ENCODE measurements at regions not wholly inside any gene's neighbourhood (a gene's known extent, or its start where the extent isn't known, plus 50 kb on each side); places are given as distances from the start of the nearest gene placed in this dataset.

- DNase-seq, result no peak
Measured at GRCh38 chr10:1968257-1969033, 231.1 kb upstream of the ADARB2 start.

GRCh38 chr10:1966712-1967376 lies 229.5 kb upstream of the ADARB2 start:
- no peak for DNase-seq

DNA sequence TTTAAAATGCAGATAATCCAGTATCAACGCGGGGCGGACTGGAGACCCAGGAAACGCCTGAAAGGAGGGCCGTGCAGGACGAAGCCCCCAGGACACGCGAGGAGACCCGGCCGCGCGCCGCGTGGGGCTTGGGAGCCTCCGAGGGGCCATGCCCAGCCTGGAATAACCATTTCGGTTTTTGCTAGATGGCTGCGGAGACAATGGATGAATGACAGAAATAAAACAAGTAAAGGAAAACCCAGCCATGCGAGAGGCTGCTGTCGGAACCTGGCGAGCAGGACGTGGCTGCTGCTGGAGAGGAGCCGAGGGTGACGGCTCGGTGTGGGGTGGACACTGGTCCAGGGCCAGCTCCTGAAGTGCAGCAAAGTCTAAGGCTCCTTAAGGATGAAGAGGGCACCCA lies 227.2 kb upstream of the ADARB2 start:
- DNase-seq, result no peak

DNA sequence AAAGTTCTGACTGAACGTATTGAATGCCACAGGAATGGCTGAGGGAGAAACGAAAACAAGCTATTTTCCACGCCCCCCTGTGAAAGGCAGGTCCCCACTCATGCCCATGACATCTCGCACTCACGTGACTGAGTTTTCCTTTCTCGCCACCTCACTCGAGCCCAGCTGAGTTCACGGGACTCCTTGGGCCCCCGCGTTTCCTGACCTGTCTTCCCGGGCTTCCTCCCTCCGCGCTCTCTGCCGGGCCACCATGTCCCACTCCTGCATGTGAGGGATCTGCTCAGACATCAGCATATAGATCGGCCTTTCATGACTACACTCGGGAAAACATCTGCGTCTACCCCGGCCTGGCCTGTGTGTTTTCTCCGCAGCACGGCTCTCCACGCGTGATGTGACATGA lies 226.0 kb upstream of the ADARB2 start:
- DNase-seq, result no peak

DNA sequence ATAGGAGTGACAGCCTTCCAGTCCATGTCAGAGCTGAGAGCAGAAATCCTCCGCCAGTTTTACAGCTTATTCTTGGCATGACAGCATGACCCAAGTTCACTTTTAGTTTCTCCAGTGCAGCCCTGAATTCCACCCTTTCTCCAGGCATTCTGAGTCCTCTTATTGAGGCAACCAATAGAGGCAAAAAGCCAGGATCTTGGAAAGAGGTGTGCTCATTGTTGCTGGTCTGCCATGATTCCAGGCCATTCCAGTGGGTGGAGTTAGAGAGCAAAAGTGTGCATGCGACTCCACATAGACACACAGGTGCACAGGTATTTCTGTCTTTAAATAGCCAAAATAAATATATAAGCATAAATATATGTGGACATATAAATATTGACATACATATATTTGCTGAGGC lies 224.7 kb upstream of the ADARB2 start:
- no peak for DNase-seq

- no peak for DNase-seq
Measured at GRCh38 chr10:1960982-1961381, 223.7 kb upstream of the ADARB2 start.

GRCh38 chr10:1957057-1957456 lies 219.7 kb upstream of the ADARB2 start:
- no peak for DNase-seq

DNA sequence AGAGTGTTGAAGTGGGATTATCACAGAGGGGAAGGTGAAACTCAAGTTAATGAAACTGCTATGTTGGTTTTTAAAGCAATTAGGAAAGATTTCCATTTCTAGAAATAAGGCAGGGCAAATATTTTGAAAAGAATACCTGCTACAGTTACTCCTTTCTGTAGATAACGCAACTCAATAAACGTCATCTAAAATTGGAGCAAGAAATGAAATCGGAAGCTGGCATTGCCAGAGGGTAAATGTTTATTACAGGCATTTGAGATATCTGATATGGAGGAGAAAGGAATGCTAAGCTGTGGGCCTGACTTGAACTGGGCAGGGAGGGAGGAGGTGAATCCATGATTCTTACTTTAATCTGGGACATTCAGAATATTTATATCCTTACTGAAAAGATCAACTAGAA lies 217.0 kb upstream of the ADARB2 start:
- no peak for DNase-seq

DNA sequence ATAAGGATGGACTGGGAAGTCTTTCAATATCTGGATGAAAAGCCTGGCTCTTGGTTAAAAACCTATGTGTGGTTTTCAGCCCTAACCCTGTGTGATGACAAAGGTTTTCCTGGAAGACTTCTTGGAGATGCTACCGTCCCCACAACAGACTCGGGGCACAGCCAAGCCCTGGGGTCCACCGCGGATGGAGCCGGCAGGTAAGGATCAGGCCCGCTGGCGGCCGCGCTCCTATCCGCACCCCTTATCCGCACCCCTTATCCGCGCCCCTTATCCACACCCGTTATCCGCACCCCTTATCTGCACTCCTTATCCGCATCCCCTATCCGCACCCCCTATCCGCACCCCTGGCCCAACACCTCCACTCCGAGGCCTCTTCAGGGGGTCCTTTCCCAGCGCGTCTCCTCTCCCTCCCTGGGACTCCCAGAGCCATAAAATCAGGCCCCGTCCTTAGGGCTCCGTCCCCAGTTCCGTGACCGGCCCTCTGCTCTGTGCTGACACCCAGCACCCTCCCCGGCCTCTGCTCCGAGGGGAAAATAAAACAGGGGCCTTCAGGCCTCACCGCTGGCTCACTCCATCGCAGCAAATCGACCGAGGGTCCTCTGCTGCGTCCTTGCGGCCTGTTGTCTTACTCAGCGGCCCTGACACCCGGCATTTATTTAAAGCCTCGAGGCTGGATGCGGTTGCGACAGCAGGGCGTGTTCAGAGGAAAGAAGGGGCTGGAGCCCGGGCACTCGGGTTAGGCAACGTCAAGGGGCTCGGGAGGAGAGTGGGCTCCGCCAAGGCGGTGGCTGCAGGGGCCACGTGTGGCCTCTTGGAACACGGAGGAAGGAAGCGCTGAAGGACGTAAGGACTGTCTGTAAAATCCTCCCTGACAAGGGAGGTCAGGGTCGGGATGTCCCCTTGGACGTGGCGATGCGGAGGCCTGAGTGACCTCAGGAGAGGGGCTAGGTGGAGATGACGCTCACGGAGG lies 215.1 kb upstream of the ADARB2 start:
- no peak for DNase-seq

DNA sequence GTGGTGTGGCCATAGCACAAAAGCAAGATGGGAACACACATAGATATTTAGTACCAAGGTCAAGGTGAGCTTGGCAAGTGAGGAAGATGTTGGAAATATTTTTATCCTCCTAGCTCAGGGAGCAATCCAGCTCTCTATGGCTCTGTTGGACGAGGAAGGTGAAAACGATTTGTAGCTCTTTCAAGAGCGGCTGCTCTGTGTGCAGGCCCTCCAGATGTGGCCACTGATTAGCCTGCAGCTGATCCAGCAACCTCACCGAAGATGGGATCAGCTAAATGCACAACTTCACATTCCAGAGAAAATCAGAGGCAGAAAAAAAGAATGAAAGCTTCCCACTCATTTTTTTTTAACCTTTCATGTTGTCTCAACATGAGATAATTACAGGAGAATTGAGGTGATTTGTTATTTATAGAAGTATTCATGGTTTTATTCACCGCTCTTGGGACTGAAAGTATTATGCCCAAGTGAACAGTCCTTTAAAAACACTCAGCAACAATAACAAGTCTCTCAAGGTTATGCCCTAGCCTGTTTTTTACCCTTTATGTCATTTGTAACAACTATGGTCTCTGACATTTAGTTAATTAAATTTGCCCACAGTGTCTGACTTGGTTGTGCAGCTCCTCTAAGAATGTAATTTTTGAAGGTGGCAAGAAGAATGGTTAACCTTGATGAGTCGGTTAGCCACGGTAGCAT lies 213.6 kb upstream of the ADARB2 start:
- no peak for DNase-seq

- DNase-seq, result no peak
Measured at GRCh38 chr10:1947464-1948003, 210.2 kb upstream of the ADARB2 start.

DNA sequence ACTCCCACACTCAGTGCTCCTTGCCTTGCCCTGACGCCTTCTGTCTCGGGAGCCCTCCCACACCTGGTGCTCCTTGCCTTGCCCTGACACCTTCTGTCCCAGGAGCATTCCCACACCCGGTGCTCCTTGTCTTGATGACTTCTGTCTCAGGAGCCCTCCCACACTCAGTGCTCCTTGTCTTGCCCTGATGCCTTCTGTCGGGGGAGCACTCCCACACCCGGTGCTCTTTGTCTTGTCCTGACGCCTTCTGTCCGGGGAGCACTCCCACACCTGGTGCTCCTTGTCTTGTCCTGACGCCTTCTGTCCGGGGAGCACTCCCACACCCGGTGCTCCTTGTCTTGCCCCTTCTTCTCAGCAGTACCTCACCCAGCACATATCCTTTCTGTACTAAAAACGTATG lies 207.2 kb upstream of the ADARB2 start:
- DNase-seq, result no peak

DNA sequence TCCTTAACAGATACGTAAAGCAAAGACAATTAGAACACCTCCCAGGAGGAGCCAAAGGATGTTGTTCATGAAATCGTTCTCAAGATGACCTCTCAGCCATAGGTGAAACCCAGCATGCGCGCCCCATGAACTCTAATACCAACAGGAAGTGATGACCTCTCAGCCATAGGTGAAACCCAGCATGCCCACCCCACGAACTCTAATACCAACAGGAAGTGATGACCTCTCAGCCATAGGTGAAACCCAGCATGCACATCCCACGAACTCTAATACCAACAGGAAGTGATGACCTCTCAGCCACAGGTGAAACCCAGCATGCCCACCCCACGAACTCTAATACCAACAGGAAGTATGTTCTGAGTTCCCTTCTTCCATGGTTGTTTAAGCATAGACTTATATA lies 205.2 kb upstream of the ADARB2 start:
- no peak for DNase-seq

- DNase-seq, result peak; percentile 7 to 64
Measured at GRCh38 chr10:1939016-1939415, 201.7 kb upstream of the ADARB2 start.

DNA sequence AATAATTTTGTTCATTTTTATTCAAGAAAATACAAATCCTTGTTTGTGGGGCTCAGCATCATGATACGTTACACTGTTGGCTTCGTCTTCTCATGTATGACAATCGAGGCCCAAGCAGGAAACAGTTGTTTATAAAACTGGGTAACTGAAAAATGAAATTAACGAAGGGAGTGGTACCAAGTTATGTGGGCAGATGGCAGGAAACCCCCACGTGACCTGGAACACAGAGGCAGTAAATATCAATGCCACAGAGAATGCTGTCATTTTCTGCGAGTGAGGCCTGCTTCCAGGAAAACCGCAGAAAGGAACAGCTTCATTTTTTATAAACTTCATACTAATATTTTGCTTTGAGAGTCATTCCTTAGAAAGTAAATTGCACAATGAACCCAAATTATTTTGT lies 201.0 kb upstream of the ADARB2 start:
- peak; percentile 42 to 44 for DNase-seq

DNA sequence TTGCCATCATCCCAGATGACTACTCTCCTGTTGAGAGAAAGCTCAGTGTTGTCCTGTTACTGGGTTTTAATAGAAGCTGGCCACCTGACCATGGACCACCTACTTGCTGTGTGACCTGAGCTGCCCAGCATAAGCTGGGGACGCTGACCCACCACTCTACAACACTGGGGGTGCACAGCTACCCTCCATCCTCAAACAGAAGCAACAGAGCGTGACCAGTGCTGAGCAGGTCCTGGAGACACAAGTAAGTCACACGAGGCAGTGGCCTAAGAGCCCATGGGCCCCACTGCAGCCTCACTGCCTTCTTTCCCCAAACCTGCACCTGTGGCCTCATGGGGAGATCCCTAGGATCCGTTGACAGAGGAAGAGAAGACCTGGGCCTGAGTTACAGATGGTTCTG lies 198.6 kb upstream of the ADARB2 start:
- DNase-seq, result no peak

GRCh38 chr10:1933215-1933614 lies 195.9 kb upstream of the ADARB2 start:
- DNase-seq, result no peak

DNA sequence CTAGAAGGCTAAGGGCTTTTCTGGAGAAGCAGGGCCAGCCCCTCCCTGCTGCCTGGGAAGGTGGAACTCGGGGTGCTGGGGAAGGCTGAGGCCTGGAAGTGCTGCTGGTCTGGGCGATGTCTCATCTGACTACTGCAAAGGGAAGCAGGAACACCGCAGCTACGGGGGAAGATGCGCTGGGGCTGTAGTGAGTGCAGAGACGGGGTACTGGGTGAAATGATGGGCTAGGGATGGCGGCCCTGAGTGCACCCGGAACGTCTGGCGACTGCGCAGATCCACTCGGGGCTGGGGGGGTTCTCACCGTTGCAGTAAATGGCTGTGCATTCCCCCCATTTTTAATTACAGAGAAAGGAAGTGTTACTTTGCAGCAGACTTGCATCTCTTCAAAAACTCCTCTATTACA lies 195.4 kb upstream of the ADARB2 start:
- no peak for DNase-seq

DNA sequence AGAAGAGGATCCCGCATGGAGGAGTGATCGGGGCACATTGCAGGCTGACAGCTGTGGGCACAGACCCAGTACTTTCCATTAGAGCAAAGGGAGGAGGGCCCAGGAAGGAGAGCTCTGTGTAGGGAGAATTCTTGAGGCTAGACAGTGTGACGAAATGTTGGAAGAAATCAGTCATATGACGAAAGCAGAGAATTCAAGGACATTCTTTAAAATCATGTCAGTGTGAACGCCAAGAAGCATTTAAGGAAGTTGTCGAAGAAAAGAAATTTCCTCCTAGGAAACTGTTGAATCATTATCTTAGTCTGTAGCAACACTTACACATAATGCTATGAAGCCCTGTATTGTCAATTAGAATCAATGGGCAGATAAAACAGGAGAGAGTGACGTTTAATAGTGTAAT lies 191.3 kb upstream of the ADARB2 start:
- no peak for DNase-seq

DNA sequence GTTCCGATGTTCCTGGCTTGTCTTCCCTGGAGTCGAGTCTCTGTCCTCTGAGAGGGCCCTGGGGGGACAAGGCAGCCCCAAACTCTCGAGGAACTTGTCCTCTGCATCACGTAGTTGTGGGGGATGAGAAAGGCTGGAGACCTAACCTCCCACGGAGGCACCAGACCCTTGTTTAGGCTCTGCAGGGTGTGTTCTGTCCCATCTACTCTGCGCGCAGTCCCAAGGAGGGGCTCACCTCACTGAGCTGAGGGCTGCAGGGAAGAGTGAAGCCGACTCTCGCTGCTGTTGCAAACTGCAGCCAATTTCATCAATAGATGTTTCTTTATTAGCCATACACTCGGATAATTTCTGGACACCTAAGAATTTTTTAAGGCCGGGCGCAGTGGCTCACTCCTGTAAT lies 186.7 kb upstream of the ADARB2 start:
- no peak for DNase-seq

- no peak for DNase-seq
Measured at GRCh38 chr10:1923586-1923985, 186.3 kb upstream of the ADARB2 start.

DNA sequence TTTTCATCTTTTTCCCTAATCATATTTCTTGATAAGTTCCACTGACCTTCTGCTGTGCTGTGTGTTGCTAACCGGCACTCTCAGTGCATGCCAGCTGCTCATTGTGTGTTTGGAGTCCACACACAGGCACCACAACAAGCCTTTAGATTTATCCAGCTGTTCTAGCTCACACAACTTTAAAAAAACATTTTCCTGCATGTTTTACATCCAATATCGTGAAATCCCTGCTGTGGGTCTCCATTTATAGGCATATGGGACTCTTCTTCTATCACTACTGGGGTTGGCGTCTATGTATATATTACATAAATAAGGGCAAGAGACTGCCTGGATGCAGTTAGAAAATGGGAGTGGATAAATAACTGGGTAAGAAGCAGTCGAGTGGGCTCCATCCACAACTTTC lies 183.6 kb upstream of the ADARB2 start:
- DNase-seq, result no peak

DNA sequence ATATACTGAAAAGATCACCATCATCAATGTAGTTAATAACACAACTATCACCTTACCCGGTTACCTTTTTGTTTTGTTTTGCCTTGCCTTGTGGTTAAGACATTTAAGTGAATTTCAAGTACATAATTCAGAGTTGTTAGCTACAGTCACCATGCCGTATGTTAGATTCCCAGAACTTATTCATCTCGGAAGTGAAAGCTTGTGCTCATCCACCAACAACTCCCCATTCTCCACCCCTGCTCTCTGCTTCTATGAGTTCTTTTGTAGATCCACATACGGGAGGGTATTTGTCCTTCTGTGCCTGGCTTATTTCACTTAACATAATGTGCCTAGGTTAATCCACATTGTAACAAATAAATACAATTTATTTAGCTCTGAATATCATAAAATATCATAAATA lies 182.8 kb upstream of the ADARB2 start:
- DNase-seq, result no peak

Data from CD4-positive, alpha-beta T cell treated with Interleukin-4 for 1 hour (primary cell).